HG03565 (cell line): ENCODE measurements at regions not wholly inside any gene's neighbourhood (a gene's known extent, or its start where the extent isn't known, plus 50 kb on each side); places are given as distances from the start of the nearest gene placed in this dataset.

Experiments used
- ATAC-seq: cut with Tn5 transposase; IDR thresholded peaks from one replicate; pipeline ENCODE4 v1.9.1; 2021; ENCODE audit warnings: mild to moderate bottlenecking, moderate library complexity; ENCODE audit not compliant: unreplicated experiment

DNA sequence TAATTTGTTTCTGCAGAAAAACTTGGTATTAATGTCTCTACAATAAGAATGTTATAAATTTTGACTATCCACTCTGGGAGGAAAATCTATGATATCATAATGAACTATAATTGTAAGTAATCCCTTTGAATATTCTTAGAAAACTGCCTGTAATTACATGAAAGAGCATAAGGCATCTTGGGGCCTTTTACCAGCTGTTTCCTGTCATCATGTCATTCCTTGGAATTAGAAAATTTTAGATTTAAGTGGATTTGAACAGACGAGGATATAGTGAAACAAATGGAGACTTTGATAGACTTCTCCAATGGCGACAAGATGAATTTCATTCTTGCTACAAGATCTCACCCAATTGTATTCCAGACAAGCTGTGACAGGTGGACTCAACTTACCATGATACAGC is 423.4 kb upstream of the FLRT2 start:
- ATAC-seq: no peak

DNA sequence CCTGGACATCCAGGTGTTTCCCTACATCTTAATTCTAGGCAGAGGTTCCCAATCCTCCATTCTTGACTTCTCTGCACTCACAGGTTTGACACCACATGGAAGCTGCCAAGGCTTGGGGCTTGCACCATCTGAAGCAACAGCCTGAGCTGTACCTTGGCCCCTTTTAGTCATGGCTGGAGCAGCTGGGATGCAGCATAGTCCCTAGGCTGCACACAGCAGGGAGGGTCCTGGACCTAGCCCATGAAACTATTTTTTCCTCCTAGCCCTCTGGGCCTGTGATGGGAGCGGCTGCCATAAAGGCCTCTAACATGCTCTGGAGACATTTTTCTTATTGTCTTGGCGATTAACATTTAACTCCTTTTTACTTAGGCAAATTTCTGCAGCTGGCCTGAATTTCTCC is 417.2 kb upstream of the FLRT2 start:
- no peak for ATAC-seq

- ATAC-seq: no peak
Observed at GRCh38 chr14:85115921-85116320, 414.0 kb upstream of the FLRT2 start.

- ATAC-seq: no peak
Observed at GRCh38 chr14:85118274-85118673, 411.7 kb upstream of the FLRT2 start.

GRCh38 chr14:85122690-85123089 is 407.3 kb upstream of the FLRT2 start:
- ATAC-seq: no peak

DNA sequence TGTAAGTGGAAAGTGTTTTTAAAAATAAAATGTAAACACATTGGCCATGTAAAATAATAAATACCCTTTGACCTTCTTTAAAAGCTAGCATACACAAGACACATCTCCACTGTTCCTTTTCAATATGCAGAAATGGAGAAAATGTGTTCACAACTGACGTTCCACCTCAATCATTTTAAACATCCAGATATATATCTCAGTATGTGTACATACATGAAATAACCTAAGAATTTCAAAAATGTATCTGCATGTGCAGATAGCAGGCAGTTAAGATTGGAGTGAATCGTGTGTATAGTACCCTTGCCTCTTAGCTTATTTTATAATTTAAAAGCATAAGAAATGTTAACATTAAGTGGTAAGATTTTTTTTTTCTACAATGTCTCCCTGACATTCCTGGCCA is 406.2 kb upstream of the FLRT2 start:
- no peak for ATAC-seq

GRCh38 chr14:85124631-85125290 is 405.2 kb upstream of the FLRT2 start:
- ATAC-seq: no peak

- no peak for ATAC-seq
Observed at GRCh38 chr14:85125291-85125670, 404.7 kb upstream of the FLRT2 start.

DNA sequence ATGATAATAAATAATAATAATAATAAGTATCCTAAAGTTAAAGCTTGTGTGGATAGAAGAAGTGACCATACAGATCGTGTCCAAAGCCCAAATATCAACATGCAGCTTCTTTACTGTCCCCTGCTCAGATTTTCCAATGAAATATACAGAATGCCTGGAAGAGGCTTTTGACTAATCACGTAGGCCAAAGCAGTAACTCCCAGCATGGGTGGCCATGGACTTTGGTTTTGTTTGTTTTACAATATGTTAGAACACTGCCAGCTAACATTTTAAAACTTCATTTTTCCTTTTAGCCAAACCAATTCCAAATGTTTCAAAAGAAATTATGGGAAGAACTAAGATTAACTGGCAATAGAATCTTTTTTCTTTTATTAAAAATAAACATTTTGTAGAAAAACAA is 400.0 kb upstream of the FLRT2 start:
- ATAC-seq: no peak

GRCh38 chr14:85131226-85131922 is 398.6 kb upstream of the FLRT2 start:
- no peak for ATAC-seq

DNA sequence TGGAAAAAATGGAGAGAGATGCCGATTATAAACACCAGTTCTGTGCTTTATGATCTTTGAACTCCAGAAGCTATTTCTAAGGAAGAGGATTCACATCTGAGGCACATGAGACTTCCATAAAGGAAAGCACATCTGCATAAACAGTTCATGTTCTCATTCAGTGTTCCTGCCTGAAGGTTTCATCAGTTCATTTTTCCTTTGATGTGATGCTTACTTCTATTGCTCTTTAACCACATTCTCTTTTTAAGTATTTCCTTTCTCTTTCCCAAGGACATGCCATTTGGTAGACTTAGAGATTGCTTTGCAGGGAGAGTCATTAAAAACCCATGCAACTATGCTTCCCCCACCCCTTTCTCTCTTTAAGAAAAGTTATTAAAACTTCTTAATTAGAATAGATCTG is 387.0 kb upstream of the FLRT2 start:
- no peak for ATAC-seq

DNA sequence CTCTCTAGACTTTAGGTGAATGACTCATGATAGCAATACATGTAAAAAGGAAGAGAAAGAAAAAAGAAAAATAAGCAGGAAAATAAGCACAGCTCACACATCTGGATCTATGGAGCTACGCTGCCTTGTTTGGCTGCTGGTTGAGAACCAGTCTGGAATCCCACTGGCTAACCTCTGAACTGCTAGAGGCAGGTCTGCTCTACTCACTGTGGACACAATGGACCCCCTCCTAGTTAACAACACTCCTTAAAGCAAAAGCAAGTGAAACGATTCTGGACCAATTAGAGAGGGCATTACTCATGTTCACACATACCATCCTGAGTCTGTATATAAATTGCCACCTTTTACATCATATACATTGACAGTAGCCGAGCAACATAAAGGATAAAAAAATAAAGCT is 383.2 kb upstream of the FLRT2 start:
- ATAC-seq: no peak

DNA sequence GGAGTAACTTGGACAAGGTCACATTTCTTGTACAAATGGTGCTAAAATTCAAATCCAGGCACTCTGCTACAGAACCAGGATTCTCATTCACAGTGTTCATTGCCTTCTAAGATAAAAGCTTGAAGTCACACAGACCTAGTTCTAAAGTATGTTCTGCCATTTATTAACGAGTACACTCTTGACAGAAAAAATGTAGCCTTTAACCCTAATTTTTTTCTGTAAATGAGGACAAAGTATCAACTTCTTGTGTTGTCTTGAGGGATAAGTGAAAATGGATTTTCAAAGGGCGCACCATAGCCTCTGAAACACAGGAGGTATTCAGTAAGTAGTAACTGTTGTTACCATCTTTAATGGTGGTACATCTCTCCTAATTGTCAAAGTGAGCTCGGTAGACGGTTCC is 379.8 kb upstream of the FLRT2 start:
- no peak for ATAC-seq

- ATAC-seq: no peak
Observed at GRCh38 chr14:85154714-85155113, 375.2 kb upstream of the FLRT2 start.

DNA sequence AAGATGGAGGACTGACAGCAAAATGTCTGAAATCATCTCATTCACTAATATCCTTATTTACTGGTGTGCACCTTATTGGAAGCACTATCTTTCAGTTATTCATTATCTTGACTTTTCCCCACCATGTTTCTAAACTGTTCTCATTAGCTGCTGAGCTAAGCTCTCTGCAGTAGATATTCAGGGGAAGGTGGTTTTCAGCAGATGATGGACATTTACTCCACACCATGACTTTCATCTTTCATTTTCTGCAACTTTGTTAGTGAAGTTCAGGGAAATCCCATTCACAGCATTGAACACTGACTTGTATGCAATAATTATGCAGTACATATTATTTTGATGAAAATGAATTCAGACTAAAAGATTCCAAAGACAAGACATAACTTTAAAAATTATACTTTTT is 373.6 kb upstream of the FLRT2 start:
- no peak for ATAC-seq

GRCh38 chr14:85159726-85160125 is 370.2 kb upstream of the FLRT2 start:
- ATAC-seq: no peak

- no peak for ATAC-seq
Observed at GRCh38 chr14:85165094-85165493, 364.9 kb upstream of the FLRT2 start.

GRCh38 chr14:85169381-85169780 is 360.6 kb upstream of the FLRT2 start:
- ATAC-seq: no peak

DNA sequence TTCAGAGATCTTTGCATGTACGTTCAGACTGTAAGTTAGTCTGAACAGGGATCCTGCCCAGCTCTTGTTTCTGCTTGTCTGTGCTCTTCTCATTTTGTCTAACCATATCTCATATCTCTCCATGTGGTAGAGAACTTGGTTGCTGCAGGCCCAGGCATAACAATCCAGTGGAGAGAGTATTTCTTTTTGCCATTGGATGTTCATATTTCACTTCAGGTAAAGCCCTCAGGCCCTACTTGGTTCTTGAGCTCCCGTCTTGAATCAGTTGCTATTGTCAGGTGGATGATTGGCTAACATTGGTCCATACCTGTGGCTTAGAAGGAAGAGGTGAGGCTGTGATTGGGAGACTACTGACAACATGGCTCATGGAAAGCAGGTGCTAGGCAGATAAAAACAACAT is 357.7 kb upstream of the FLRT2 start:
- ATAC-seq: no peak

- no peak for ATAC-seq
Observed at GRCh38 chr14:85172889-85173477, 357.0 kb upstream of the FLRT2 start.

- no peak for ATAC-seq
Observed at GRCh38 chr14:85175556-85175955, 354.4 kb upstream of the FLRT2 start.

DNA sequence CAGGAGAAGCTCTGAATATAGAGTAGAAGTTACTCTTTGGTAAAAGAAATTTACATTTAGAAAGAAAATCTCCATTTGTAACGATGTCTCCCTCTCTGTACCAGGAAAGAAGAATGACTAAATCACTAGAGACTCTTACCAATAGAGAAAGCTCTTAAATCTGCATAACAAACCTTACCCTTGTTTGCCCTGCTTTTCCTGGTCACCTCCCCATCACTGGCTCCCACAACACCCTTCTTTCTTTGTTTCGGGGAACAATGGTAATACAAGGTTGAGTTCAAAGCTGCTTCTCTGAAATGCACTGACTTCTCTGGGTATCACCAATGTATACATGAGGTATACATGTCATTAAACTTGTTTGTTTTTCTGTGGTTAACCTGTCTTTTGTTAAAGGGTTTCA is 351.1 kb upstream of the FLRT2 start:
- ATAC-seq: no peak

- ATAC-seq: no peak
Observed at GRCh38 chr14:85180876-85181275, 349.1 kb upstream of the FLRT2 start.
